ENCODE measurements at regions not wholly inside any gene's neighbourhood (a gene's known extent, or its start where the extent isn't known, plus 50 kb on each side); places are given as distances from the start of the nearest gene placed in this dataset.

- TF ChIP-seq CTCF (IDR thresholded peaks at IDR 0.05) (no peak), POLR2A (IDR thresholded peaks at IDR 0.05) (no peak)
These were observed 103.5 kb upstream of the SRD5A3 start for GRCh38 chr4:55242506-55242905.

Measured in esophagus squamous epithelium (tissue), 4 donors.